Choroid plexus epithelial cell (primary cell): ENCODE measurements at regions not wholly inside any gene's neighbourhood (a gene's known extent, or its start where the extent isn't known, plus 50 kb on each side); places are given as distances from the start of the nearest gene placed in this dataset.
"Not testable (repeated sequence)": the region's sequence is repeated elsewhere in the genome, so short reads cannot be mapped to it uniquely, and the experiment has no call there.

ENCODE experiments used
- DNase-seq: peaks from one replicate; pipeline ENCODE4 v3.0.0-alpha.2; 2010; ENCODE audit warnings: low read depth
- H3K4me3 ChIP-seq: 2 replicates; pipeline ENCODE4 v1.5.1; 2011; ENCODE audit warnings: low read depth, mild to moderate bottlenecking, control low read depth, low read length, moderate library complexity
- TF ChIP-seq, protein P1 (sequence below): conservative IDR thresholded peaks from 2 replicates; pipeline ENCODE4 v1.5.1; 2011; ENCODE audit warnings: low read depth, mild to moderate bottlenecking, control low read depth, inconsistent platforms, low read length, moderate library complexity

DNA sequence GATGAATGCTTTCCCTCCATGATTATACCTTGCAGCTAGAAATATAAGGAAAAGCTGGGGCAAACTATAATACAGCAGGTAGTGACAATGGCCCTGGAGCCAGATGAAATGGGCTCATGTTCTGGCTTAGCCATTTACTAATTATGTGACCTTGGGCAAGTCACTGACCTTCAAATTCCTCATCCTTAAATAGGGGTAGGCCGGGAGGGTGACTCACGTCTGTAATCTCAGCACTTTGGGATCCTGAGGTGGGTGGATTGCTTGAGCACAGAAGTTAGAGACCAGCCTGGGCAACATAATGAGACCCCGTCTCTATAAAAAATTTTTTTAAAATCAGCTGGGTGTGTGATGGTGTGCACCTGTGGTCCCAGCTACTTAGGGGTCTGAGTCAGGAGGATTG lies 155.4 kb downstream of the C12orf75 start:
- no peak overlapping the region for H3K4me3 ChIP-seq
- peak; percentile 40 for DNase-seq
- TF ChIP-seq, protein P1, sequence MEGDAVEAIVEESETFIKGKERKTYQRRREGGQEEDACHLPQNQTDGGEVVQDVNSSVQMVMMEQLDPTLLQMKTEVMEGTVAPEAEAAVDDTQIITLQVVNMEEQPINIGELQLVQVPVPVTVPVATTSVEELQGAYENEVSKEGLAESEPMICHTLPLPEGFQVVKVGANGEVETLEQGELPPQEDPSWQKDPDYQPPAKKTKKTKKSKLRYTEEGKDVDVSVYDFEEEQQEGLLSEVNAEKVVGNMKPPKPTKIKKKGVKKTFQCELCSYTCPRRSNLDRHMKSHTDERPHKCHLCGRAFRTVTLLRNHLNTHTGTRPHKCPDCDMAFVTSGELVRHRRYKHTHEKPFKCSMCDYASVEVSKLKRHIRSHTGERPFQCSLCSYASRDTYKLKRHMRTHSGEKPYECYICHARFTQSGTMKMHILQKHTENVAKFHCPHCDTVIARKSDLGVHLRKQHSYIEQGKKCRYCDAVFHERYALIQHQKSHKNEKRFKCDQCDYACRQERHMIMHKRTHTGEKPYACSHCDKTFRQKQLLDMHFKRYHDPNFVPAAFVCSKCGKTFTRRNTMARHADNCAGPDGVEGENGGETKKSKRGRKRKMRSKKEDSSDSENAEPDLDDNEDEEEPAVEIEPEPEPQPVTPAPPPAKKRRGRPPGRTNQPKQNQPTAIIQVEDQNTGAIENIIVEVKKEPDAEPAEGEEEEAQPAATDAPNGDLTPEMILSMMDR, result no peak

DNA sequence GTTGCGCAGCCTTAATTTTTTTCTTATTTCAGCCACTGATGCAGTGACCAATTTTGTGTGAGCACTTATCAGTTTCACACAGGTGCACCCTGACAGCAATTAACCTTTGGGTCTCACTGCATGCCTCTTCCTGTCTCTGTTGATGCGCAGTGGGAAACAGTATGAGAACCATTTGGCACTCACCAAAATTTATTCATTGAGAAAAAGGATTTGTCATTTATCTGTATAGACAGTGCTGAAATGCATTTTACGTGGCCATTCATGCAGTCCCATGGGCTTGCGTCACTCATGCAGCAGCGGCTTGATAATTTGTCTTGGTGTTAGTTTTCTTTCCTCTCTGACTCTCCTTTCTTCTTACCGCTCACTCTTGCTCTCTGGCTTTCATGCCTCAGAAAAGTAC lies 157.5 kb downstream of the C12orf75 start:
- TF ChIP-seq, protein P1, result no peak
- H3K4me3 ChIP-seq, result no peak overlapping the region
- DNase-seq, result no peak

DNA sequence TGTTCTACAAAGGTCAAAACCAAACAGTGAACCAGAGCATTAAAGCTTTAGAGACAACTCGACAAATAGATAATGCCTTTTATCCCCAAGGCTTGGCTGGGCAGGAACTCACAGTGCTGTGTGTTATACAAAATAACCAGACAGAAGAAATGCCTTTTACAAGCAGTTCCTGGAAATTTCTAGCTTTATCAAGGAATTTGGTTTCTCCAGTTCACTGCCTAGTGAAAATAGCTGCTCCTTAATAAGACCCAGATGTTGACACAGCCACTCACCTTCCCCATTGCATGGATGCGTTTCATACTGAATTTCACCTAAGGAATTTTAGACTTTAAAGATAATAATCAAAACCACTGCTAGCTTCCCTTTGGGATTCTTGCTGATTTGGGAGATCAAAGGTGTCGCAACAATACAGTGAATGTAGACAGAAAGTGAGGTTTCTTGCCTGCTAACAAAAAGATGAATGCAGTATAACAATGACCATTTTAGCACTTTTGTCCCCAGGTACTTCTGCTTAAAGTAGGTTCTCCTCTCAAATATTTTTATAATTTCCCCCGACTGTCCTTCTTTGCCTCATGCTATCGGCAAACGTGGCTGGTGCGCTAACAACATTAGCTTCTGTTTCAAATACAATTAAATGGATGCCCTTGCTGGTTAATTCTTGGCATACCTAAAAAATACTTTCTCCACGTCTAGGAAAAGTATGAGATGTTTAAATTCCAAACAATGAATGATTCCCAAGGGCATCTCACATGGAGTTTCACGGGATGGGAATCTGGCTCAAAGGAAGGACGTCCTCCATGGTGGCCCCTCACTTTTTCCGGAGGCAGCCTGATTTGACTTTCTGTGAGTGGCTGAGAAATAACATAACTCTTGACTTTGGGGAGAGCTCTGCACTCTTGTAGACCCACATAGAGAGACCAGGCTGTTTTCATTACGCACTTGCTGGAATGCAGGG lies 162.4 kb downstream of the C12orf75 start:
- H3K4me3 ChIP-seq, result no peak overlapping the region
- TF ChIP-seq, protein P1, result no peak
- peak; percentile 77 for DNase-seq

DNA sequence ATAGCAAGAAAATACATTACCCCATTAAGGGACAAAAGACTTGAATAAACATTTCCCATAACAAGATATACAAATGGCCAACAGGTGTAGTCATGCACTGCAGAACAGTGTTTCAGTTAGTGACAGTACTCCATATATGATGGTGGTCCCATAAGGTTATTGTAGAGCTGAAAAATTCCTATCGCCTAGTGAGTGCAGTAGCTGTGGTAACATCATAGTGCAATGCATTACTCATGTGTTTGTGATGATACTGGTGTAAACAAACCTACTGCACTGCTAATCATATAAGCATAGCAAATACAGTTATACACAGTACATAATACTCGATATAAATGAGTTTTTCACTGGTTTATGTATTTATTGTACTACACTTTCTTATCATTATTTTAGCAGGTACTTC lies 168.7 kb downstream of the C12orf75 start:
- no peak for DNase-seq
- TF ChIP-seq, protein P1, result no peak

DNA sequence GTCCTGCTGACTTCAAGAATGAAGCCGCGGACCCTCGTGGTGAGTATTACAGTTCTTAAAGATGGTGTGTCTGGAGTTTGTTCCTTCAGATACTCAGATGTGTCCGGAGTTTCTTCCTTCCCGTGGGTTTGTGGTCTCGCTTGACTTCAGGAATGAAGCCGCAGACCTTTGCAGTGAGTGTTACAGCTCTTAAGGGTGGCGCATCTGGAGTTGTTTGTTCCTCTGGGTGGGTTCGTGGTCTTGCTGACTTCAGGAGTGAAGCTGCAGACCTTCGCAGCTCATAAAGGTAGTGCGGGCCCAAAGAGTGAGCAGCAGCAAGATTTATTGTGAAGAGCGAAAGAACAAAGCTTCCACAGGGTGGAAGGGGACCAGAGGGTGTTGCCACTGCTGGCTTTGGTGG lies 170.2 kb downstream of the C12orf75 start:
- not testable (repeated sequence) for DNase-seq, H3K4me3 ChIP-seq

More for the DNA sequence above, 168.7 kb downstream of the C12orf75 start:
- no peak overlapping the region for H3K4me3 ChIP-seq

DNA sequence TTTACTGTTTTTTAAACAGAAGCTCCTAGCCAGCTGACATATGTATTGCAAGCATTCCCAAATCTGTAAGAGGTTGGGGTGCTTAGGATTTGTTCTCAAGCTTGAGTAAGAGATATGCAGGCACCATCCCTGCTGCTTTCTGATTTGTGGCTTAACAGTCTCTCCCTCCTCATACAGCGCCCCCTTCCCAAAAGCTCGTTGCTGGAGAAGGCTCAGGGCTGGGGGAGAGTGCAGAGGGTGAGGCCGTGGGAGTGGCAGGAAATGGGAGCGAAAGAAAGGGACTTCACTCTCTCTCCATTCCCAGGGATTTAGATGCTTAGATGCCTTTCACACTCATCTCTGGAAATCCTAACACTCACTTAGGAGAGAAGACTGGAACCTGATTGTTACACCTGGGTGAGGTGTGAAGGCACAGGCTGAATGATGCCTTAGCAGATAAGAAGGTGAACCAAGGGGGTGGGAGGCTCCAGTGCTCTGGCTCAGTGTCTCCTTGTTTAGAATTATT lies 172.0 kb downstream of the C12orf75 start:
- TF ChIP-seq, protein P1, result no peak
- DNase-seq, result no peak

DNA sequence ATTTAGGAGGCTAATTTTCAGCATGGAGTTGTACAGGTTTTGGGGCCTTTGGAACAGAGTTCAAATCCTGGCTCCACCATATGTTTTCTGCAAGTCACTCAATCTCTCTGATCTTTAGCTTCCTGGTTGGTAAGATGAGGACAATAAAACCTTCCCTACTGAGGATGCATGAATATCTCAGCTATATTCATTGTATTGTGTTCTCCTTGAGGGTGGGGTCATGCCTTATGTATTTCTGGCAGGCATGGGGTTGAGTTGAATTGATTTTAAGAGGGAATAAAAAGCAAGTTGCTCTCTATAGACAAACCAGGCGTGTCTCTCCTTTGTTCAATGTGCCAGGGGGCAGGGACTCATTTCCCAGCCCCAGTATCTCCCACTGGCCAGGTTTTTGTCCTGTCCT lies 173.1 kb downstream of the C12orf75 start:
- TF ChIP-seq, protein P1, result no peak
- no peak for DNase-seq
- no peak overlapping the region for H3K4me3 ChIP-seq

More for the DNA sequence above, 172.0 kb downstream of the C12orf75 start:
- H3K4me3 ChIP-seq, result no peak overlapping the region
